DLD1 (cell line): ENCODE measurements at regions not wholly inside any gene's neighbourhood (a gene's known extent, or its start where the extent isn't known, plus 50 kb on each side); places are given as distances from the start of the nearest gene placed in this dataset.

Experiments
- in situ Hi-C: cut with HindIII; loops from 2 replicates; pipeline ENCODE4 v1.10.0; 2017; ENCODE audit warnings: low sequenced_read_pairs

DNA sequence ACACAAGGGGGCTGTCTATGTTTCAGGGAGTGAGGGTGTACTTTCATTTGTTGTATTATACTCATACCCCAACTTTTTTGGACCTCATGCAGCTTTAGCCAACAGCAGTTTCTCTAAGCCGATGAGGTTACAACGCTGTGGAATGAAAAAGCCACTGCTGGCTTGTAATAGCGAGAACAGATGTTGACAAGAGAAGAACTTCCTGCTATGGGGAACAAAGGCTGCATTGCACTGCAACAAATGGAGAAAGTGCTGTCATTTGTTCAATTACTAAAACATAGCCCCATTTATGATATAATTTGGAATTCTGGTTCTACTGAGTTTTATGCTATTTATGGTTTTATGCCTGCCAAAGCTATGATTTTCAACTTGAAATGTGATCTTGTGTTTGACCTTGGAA lies 104.2 kb upstream of the TMEM72 start:
- in situ Hi-C loops: no loop called here

- in situ Hi-C loops: no loop called here
These were observed 103.7 kb upstream of the TMEM72 start for GRCh38 chr10:44807451-44807850.

DNA sequence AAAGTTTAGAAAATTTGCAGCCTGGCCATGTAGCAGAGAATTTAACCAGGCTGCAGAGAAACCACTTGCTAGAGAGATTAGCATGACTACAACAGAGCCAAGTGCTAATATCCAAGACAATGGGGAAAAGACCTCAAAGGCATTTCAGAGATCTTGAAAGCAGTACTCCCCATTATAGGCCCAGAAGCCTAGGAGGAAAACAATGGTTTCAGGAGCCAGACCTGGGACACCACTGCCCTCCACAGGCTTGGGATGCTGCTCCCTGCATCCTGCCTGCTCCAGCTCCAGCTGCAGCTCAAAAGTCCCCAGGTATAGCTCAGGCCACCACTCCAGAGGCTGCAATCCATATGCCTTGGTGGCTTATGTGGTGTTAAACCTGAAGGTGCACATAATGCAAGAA lies 101.5 kb upstream of the TMEM72 start:
- in situ Hi-C loops: no loop called here

DNA sequence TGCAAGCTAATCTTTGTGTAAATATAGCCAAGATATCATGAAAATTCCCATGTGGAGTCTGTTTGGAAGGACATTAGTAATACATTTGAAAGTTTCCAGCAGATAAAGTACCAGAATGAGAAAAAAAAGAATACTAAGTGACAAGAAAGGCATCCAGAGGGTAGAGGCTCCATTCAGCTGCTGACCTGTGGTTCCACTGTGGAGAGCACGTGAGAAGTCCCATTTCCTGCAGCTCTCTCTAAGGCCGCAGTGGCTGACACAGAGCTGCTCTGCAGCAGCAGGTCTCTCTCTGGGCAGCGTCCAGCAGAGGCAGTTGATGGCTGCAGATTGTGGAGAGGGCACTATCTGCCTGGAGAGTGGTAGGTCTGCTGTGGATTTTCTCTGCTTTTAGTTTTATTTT lies 100.1 kb upstream of the TMEM72 start:
- in situ Hi-C loops: no loop called here

DNA sequence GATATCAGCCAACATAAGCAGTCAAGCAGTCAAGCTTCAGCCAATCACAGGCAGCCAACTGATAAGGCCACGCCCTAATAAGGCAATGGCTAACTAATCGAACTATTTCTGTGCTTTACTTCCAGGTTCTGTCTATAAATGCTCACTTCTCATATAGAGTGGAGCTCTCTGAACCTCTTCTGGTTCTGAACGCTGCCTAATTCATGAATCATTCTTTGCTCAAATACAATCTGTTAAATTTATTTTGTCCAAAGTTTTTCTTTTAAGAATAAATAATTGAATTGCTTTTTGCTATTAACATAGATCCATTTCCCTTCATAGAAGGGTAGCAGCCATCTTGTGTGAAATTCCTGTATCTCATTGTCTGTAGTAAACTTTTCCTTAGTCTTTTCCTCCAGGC lies 97.9 kb upstream of the TMEM72 start:
- in situ Hi-C loops: no loop called here

DNA sequence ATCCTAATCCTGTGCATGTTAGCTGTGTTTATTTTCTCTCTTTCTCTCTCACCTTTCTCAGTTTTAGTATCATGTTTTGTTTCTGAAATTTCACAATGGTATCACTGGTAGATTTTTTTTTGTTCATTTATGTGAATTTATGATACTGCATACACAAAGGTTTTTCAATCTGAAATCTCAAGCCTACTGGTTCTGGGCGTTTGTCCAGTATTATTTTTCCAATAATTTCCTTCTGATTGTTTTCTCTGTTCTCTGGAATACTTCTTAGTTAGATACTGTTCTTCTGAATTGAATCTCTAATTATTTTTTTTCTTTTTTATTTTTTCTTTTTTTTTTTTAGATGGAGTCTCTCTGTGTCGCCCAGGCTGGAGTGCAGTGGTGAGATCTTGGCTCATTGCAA lies 96.2 kb upstream of the TMEM72 start:
- in situ Hi-C loops: no loop called here

DNA sequence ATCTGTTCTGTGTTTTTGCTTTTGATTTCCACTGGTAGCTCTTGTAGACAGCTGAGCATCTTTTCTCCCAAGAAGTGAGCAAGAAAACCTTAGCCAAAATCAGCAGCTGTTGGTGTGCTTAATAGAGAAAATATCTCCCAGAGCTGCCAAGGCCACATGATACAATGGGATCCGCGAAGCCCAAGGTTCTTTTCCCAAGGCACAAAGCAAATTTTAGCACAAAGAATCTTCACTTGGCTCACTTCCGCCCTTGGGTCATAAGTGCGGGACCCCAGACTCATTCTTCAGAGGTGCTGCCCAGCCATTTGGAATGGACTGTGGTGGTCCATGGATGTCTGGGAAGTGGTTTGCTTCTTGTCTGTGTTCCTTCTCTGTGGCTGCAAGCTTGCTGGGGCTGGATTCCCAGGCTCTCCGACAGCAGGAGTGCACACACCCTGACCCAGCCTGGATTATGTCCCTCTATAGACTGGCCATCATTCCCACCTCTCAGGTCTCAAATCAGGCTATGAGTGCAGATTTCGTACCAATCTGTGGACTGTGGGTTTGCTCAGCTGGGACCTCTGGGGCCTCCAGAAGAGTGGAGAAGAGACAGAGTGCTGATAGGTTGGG lies 93.0 kb upstream of the TMEM72 start:
- in situ Hi-C loops: no loop called here

DNA sequence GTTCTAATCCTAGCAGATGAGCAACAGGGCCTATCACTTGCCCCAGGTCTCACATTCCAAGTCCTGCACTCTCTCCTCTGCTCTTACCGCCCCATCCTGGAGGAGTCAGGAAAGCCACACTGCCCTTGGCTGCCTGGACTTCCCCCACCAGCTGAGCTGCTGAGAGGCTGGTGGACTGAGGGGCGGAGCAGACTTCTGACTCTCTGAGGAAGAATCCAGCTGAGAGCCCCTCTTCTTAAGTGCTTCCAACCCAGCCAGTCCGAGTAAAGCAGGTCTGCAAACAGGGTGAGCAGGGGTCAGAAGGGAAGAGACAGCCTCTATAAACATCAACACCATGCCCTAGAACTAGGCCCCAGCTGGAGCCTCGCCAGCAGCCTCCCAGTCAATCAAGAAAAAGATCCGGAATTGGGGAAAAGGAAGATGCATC lies 92.4 kb upstream of the TMEM72 start:
- in situ Hi-C loops: no loop called here

DNA sequence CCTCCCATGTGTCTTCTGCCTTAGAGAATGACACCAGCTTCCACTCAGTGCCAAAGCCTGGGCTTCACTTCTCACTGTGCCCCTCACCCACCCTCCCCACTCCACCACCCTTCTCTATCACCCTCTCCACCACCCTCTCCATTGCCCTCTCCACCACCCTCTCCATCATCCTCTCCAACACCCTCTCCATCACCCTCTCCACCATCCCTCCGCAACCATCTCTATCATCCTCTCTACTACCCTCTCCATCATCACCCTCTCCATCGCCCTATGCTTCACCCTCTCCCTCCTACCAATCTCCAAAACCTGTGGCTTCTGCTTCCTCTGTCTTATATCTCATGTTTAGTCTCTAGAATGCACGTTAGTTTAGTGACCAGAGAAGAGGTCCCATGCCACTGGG lies 91.0 kb upstream of the TMEM72 start:
- in situ Hi-C loops: no loop called here

- in situ Hi-C loops: no loop called here
These were observed 89.8 kb upstream of the TMEM72 start for GRCh38 chr10:44821290-44821689.

GRCh38 chr10:44822349-44822748 lies 88.8 kb upstream of the TMEM72 start:
- in situ Hi-C loops: no loop called here

- in situ Hi-C loops: no loop called here
These were observed 88.2 kb upstream of the TMEM72 start for GRCh38 chr10:44822966-44823365.

DNA sequence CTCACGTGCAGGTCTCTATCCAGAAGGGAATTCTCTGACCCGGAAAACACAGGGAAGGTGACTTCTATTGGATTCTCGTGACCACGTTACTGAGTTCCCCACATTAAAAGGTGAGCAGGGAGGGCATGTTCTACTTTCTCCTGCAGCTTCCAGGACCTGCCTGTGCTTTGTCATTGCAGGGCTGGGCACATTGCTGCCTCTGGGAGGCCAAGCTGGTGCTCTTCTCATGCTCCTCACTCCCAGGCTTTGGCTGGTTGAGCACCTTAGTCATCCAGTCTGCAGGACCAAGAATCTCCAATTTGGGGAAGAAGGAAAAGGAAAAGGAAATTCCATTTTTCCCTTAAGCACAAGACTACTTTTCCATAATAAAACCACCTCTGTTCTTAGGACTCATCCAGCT lies 86.5 kb upstream of the TMEM72 start:
- in situ Hi-C loops: no loop called here

GRCh38 chr10:44827431-44828006 lies 83.6 kb upstream of the TMEM72 start:
- in situ Hi-C loops: no loop called here

- in situ Hi-C loops: no loop called here
These were observed 82.5 kb upstream of the TMEM72 start for GRCh38 chr10:44828508-44829142.

GRCh38 chr10:44829426-44829825 lies 81.7 kb upstream of the TMEM72 start:
- in situ Hi-C loops: no loop called here

DNA sequence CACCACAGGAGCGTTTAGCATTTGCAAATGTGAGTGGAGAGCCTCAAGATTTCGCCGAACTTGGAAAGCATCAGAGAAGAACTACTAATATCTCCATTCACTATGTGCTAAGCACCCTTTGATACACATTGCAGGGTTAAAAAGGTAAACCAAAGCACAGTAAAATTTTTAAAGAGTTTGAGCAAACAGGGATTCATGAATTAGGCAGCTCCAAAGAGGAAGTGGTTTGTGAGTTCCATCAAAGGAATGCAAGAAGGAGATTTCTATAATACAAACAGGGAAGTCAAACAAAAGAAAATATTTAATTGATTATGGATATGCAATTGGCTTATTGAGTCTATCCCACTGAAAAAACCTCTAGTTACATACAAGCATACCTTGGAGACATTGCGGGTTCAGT lies 81.1 kb upstream of the TMEM72 start:
- in situ Hi-C loops: no loop called here

DNA sequence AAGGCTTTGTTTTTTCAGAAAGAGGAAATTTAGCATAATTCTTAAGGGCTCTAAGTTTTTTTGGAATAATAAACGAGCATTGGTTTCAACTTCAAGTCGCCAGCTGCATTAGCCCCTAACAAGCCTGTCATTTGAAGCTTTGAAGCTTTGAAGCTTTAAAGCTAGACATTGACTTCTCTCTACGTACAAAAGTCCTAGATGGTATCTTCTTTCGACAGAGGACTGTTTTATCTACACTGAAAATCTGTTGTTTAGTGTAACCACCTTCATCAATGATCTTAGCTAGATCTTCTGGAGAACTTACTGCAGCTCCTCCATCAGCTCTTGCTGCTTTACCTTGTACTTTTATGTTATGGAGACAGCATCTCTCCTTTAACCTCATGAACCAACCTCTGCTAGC lies 79.6 kb upstream of the TMEM72 start:
- in situ Hi-C loops: no loop called here

- in situ Hi-C loops: no loop called here
These were observed 78.3 kb upstream of the TMEM72 start for GRCh38 chr10:44832595-44833390.

DNA sequence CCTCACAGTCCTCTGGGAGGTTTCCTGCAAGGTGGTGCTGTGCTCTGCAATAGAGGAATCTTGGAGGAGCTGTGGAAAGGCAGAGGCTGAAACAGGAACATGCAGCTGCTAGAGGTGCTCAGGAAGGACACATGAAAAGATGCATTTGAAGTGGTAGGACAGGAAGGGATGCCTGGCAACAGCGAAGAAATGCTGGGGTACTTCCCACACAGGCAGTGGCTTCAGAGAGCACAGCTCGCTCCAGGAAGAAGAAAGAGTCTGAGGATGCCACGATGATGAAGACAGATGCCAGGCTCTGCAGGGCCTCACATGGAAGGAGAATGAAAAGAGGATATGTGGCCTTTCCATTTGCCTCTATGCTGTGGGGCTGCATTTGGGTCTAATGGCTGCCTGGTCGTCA lies 77.0 kb upstream of the TMEM72 start:
- in situ Hi-C loops: no loop called here

GRCh38 chr10:44835300-44835699 lies 75.8 kb upstream of the TMEM72 start:
- in situ Hi-C loops: no loop called here

GRCh38 chr10:44843484-44843883 lies 67.7 kb upstream of the TMEM72 start:
- in situ Hi-C loops: no loop called here
